A673 (cell line): ENCODE measurements at regions not wholly inside any gene's neighbourhood (a gene's known extent, or its start where the extent isn't known, plus 50 kb on each side); places are given as distances from the start of the nearest gene placed in this dataset.

ENCODE experiments used
- BruUV-seq: library from RNA; stranded (reverse); fragments of 400-500 nt; replicated peaks from 2 replicates; lab custom pipeline; 2021; lab: Mats Ljungman, UMichigan
- CTCF ChIA-PET: fragments of 300-600 bp; sonication (Branson Sonifier 250); formaldehyde crosslinking; loops from one replicate; lab custom pipeline; 2022; ENCODE audit warnings: antibody characterized with exemption; lab: Charles Lee
- POLR2A ChIA-PET: fragments of 300-600 bp; sonication (Branson Sonifier 250); formaldehyde crosslinking; loops from one replicate; lab custom pipeline; 2022; ENCODE audit warnings: antibody characterized with exemption; ENCODE audit not compliant: low non-redundant PET; lab: Charles Lee
- DNase-seq: peaks from one replicate; pipeline ENCODE4 v3.0.0-alpha.2; 2015; ENCODE audit warnings: low spot score
- H3K27ac ChIP-seq: fragments of 200-600 bp; sonication (generic); 2 replicates; pipeline ENCODE4 v1.5.1; 2016; ENCODE audit warnings: mixed run types, low read depth, mild to moderate bottlenecking, mixed read lengths, antibody characterized with exemption, low read length; ENCODE audit not compliant: poor library complexity, severe bottlenecking
- H3K27me3 ChIP-seq: fragments of 200-600 bp; sonication (generic); replicated peaks from 2 replicates; pipeline ENCODE4 v1.6.1; 2017; ENCODE audit warnings: mixed run types, low read depth, mild to moderate bottlenecking, mixed read lengths, antibody characterized with exemption, low read length; ENCODE audit not compliant: insufficient read depth, poor library complexity
- H3K36me3 ChIP-seq: fragments of 200-600 bp; sonication (generic); 2 replicates; pipeline ENCODE4 v1.6.1; 2016; ENCODE audit warnings: mixed run types, mild to moderate bottlenecking, mixed read lengths, antibody characterized with exemption, low read length; ENCODE audit not compliant: insufficient read depth, poor library complexity, severe bottlenecking
- H3K4me1 ChIP-seq: fragments of 200-600 bp; sonication (generic); 2 replicates; pipeline ENCODE4 v1.6.1; 2017; ENCODE audit warnings: mixed run types, mild to moderate bottlenecking, mixed read lengths, antibody characterized with exemption, low read length; ENCODE audit not compliant: insufficient read depth, poor library complexity, severe bottlenecking
- H3K4me3 ChIP-seq: fragments of 200-600 bp; sonication (generic); 2 replicates; pipeline ENCODE4 v1.5.1; 2016; ENCODE audit warnings: low read depth, mixed run types, mild to moderate bottlenecking, mixed read lengths, low read length; ENCODE audit not compliant: poor library complexity, severe bottlenecking
- H3K9me3 ChIP-seq: fragments of 200-600 bp; sonication (generic); 2 replicates; pipeline ENCODE4 v1.6.1; 2016; ENCODE audit warnings: mixed run types, low read depth, mild to moderate bottlenecking, mixed read lengths, antibody characterized with exemption, low read length; ENCODE audit not compliant: poor library complexity, severe bottlenecking
- EZH2 ChIP-seq: fragments of 200-600 bp; sonication (generic); IDR thresholded peaks from 2 replicates; pipeline ENCODE4 v1.6.1; 2017; ENCODE audit warnings: borderline replicate concordance, low read depth, mild to moderate bottlenecking, mixed read lengths, antibody characterized with exemption, low read length; ENCODE audit not compliant: poor library complexity, severe bottlenecking
- intact Hi-C: fragments of 100-400 bp; cut with micrococcal nuclease; formaldehyde crosslinking; loops from one replicate; pipeline ENCODE4 v1.10.0; 2022; ENCODE audit not compliant: unreplicated experiment
- TF ChIP-seq, protein P1 (sequence below): fragments of 300-800, 200-600 bp; sonication (generic); conservative IDR thresholded peaks from 2 replicates; pipeline ENCODE4 v1.5.1; 2017; ENCODE audit warnings: low read depth, mild to moderate bottlenecking, antibody characterized with exemption, low read length, moderate library complexity, mixed read lengths

DNA sequence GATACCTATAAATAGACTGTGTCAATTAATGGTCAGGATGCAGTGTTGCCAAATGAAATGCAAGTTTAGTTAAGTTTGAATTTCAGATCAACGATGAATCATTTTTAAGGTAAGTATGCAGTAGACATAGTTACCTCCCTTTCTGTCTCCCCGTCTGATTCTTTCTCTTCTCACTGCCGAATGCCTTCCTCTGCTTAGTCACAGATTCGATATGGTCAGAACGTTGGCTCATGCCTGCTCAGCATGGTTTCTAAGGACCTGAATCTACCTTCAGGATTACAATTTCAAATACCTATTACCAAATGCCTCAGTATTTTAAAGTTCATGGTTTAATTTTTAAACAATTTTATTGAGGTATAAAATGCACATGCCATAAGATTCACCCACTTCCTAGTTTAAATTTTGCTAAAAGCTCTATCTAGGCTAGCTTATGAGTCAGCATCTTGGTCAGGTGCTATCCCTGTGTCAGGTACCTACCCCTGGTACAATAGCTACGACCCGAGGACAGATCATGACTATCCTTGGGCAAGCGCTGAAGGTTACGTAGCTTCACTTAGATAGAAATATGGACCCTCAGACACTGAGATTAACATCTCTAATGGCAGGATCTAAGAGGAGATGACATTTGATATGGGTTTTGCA is 78.2 kb upstream of the SPON1 start:
- BruUV-seq: no TSS peak
- no peaks in the 10 kb centered on the region for H3K9me3 ChIP-seq
- no peaks in the 10 kb centered on the region for H3K27me3 ChIP-seq
- no peaks in the 10 kb centered on the region for H3K4me1 ChIP-seq
- TF ChIP-seq, protein P1, sequence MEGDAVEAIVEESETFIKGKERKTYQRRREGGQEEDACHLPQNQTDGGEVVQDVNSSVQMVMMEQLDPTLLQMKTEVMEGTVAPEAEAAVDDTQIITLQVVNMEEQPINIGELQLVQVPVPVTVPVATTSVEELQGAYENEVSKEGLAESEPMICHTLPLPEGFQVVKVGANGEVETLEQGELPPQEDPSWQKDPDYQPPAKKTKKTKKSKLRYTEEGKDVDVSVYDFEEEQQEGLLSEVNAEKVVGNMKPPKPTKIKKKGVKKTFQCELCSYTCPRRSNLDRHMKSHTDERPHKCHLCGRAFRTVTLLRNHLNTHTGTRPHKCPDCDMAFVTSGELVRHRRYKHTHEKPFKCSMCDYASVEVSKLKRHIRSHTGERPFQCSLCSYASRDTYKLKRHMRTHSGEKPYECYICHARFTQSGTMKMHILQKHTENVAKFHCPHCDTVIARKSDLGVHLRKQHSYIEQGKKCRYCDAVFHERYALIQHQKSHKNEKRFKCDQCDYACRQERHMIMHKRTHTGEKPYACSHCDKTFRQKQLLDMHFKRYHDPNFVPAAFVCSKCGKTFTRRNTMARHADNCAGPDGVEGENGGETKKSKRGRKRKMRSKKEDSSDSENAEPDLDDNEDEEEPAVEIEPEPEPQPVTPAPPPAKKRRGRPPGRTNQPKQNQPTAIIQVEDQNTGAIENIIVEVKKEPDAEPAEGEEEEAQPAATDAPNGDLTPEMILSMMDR: no peak
- no peak for TF ChIP-seq EZH2
- ChIA-PET POLR2A (no interaction called here), CTCF (no interaction called here)
- no peak overlapping the region for H3K4me3 ChIP-seq
- intact Hi-C loops: no loop called here
- no peak overlapping the region for H3K27ac ChIP-seq
- DNase-seq: no peak
- no peaks in the 10 kb centered on the region for H3K36me3 ChIP-seq

DNA sequence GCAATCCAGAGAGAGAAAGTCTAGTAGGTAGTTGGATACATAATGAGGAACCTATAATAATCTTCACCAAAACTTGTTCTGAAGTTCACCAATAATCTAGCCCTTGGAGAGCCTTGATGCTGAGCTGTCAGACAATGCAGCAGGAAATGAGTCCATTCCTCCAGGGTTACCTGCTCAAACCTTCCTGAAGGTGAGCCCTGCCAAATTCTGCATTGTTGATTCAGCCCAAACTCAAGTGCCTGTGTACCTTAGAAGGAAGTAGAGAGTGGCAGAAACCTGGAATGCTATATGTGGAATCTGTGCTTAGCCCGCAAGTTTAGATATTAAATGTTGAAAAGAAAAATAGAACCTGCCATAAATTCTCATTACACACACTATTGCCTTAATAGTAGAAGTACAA is 77.4 kb upstream of the SPON1 start:
- Histone ChIP-seq H3K36me3 (no peaks in the 10 kb centered on the region), H3K4me3 (no peak overlapping the region), H3K9me3 (no peaks in the 10 kb centered on the region), H3K4me1 (no peaks in the 10 kb centered on the region), H3K27me3 (no peaks in the 10 kb centered on the region), H3K27ac (no peak overlapping the region)
- no peak for TF ChIP-seq EZH2
- TF ChIP-seq, protein P1: no peak
- POLR2A ChIA-PET: no interaction called here
- CTCF ChIA-PET: no interaction called here
- no TSS peak for BruUV-seq
- no peak for DNase-seq
- intact Hi-C loops: no loop called here

DNA sequence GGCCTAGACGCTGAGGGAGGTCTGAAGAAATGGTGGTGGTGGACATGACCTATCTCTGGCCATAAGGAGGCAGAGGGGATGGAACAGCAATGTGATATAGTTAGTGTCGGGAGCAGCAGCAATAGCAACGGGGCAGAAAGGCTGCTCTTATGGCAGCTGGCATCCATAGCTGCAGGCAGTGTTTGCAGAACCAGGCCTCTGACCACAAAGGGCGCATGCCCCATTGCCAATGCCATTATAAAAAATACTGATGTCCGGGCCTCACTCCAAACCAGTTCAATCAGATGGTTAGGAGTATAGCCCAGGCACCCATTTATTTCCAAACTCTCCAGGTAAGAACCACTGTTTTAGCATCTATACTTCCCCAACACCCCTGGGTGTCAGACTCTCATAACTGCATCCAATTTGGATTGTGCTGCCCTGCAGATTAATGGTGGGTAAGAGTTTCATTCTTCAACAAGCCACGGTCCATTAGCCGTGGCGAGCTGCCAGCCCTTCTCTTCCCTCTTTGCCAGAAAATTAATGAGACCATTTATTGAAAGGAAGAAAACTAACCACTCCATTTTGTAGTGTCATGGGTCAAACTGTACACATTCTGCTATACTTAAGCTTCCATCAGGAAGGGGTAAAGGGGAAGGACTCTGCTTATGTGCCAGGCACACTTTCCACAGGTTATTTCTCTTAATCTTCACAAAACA is 72.8 kb upstream of the SPON1 start:
- CTCF ChIA-PET: no interaction called here
- no peaks in the 10 kb centered on the region for H3K9me3 ChIP-seq
- no peaks in the 10 kb centered on the region for H3K36me3 ChIP-seq
- no peak overlapping the region for H3K27ac ChIP-seq
- TF ChIP-seq EZH2: no peak
- TF ChIP-seq, protein P1: no peak
- H3K27me3 ChIP-seq: peaks cover 4% of the 10 kb centered on the region
- intact Hi-C loops: no loop called here
- POLR2A ChIA-PET: no interaction called here
- no TSS peak for BruUV-seq
- no peak for DNase-seq
- H3K4me3 ChIP-seq: no peak overlapping the region
- H3K4me1 ChIP-seq: no peaks in the 10 kb centered on the region
